ENCODE measurements at regions not wholly inside any gene's neighbourhood (a gene's known extent, or its start where the extent isn't known, plus 50 kb on each side); places are given as distances from the start of the nearest gene placed in this dataset.

- TF ChIP-seq CTCF (conservative IDR thresholded peaks at IDR 0.05; ENCODE audit: low read length) (no peak), EZH2phosphoT487 (IDR thresholded peaks at IDR 0.05; ENCODE audit: borderline replicate concordance) (no peak)
These were observed 210.0 kb upstream of the COX7C start for GRCh38 chr5:86407711-86408110.

Measured in Loucy (cell line).